Activated CD8-positive, alpha-beta memory T cell treated with anti-CD3 and anti-CD28 coated beads for 36 hours (primary cell): ENCODE measurements at regions not wholly inside any gene's neighbourhood (a gene's known extent, or its start where the extent isn't known, plus 50 kb on each side); places are given as distances from the start of the nearest gene placed in this dataset.

Experiments used
- CTCF ChIA-PET: fragments of 350-600 bp; sonication (Branson Sonifier 250); formaldehyde crosslinking; loops from one replicate; lab custom pipeline; 2021; ENCODE audit warnings: antibody characterized with exemption; lab: Charles Lee
- POLR2A ChIA-PET: fragments of 350-600 bp; sonication (Branson Sonifier 250); formaldehyde crosslinking; loops from one replicate; lab custom pipeline; 2021; ENCODE audit warnings: antibody characterized with exemption; lab: Charles Lee

GRCh38 chr14:99055816-99056215, 216.2 kb downstream of the BCL11B start:
- POLR2A ChIA-PET: no interaction called here
- CTCF ChIA-PET: interaction anchor here (0.6 to 1.9 kb wide), 2 partner anchors 211 to 216 kb away, joined by 4 to 5 read pairs; partner anchors contain the start of gene BCL11B

DNA sequence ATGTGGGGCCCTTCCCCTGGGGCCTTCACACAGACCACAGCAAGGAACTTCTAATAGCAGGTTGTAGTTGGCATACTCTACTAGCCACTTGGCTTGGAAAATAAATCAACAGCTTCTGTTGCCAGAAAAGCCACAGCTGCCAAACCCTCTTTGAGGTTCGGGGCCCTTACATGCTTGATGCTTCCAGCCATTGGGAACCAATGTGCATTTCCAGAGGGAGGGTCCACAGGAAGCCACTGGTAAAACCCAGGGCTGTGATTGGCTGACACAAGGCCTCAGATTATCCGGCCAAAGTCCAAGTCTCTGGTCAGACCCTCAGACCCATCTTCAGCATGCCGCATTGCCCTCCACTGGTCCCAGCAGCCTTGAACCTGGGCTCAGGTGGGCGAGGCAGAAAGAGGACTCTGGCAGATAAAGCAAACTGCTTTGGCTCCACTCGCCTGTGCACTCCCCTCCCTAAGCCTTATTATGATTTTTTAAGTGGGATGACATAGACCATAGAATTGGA, 214.4 kb downstream of the BCL11B start:
- ChIA-PET CTCF (no interaction called here), POLR2A (no interaction called here)

GRCh38 chr14:99058542-99058941, 213.5 kb downstream of the BCL11B start:
- ChIA-PET POLR2A (no interaction called here), CTCF (no interaction called here)

GRCh38 chr14:99062216-99062615, 209.8 kb downstream of the BCL11B start:
- ChIA-PET POLR2A (no interaction called here), CTCF (no interaction called here)

GRCh38 chr14:99062772-99063418, 209.1 kb downstream of the BCL11B start:
- ChIA-PET POLR2A (no interaction called here), CTCF (no interaction called here)

DNA sequence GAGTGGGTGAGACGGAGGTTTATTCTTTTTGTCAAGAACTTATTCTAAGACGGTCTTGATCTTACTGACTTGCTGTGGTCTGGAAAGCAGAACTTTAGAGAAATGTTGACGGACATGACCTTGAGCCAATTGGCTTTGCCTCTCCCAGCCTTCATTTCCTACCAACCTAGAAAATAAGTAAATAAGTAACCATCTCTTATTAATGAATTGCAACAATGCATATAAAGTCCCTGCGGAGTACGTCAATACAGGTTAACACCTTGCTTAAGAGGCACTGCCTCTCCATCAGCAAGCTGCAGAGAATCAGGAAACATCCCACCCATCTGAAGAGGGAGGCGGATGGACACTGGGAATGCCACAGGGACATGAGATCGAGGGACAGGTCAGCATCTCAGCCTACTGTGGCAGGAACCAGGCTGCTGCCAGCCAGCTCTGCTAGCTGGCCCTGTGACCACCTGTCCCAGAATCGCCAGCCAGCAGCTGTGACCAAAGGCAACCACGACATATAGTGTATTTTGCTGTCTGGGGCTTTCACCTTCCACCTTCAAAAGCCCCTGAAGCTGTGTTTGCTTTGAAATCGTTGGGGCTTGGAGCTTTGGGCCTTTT, 208.3 kb downstream of the BCL11B start:
- ChIA-PET CTCF (interaction anchor here (0.5 kb wide), 1 partner anchor 14 kb away, joined by 3 read pairs; no protein-coding TSS in a partner anchor), POLR2A (no interaction called here)

DNA sequence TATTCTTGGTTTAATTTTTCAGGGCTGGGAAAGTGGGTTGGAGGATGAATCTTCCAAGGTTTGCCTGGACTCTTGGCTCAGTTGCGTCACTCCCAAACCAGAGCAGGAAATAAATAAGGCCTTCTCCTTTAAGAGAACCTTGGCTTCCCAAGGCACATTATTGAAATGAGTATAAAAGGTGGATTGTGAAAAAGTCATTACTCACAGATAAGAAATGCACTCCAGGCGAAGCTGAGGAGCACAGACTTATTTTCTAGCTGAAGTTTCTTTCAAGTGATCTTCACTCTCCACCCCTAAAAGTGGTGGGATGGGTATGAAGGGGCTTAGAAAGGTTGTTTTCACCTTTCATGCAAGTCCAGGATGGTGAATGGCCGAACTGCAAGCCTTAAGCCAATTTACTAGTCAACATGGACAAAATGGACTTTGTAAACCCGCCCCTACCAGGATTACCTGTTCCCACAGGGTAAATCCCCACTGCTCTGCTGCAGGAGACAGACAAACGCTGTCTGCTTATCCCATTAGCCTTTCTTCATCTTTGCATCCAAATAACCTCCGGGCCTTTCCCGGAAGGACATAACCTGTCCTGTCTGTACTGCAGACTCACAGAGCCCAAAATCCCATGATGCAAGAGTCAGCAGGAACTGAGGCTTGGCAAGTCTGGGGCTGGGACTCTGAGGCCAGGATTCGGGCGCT, 207.6 kb downstream of the BCL11B start:
- ChIA-PET POLR2A (no interaction called here), CTCF (interaction anchor here (0.5 kb wide), 1 partner anchor 15 kb away, joined by 3 read pairs; no protein-coding TSS in a partner anchor)

DNA sequence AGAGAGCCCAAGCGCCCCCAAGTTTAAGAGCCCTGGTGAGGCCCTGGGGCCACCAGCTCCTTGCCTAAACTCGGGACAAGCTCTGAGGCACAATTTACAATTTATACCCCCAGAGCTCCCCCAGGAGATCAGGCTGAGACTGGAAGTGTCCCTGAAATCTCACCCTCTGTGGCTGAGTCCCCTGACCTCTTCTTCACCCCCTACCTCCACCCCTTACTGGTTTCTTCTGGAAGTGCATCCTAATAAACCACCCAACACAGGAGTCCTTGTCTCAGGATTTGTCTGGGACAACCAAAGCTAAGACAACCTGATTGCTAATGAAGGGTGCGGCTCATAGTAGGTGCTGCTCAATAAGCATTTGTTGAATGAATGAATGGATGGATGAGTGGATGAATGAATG, 206.4 kb downstream of the BCL11B start:
- CTCF ChIA-PET: no interaction called here
- POLR2A ChIA-PET: no interaction called here

- POLR2A ChIA-PET: no interaction called here
- CTCF ChIA-PET: no interaction called here
These were observed 205.6 kb downstream of the BCL11B start for GRCh38 chr14:99066378-99066777.

DNA sequence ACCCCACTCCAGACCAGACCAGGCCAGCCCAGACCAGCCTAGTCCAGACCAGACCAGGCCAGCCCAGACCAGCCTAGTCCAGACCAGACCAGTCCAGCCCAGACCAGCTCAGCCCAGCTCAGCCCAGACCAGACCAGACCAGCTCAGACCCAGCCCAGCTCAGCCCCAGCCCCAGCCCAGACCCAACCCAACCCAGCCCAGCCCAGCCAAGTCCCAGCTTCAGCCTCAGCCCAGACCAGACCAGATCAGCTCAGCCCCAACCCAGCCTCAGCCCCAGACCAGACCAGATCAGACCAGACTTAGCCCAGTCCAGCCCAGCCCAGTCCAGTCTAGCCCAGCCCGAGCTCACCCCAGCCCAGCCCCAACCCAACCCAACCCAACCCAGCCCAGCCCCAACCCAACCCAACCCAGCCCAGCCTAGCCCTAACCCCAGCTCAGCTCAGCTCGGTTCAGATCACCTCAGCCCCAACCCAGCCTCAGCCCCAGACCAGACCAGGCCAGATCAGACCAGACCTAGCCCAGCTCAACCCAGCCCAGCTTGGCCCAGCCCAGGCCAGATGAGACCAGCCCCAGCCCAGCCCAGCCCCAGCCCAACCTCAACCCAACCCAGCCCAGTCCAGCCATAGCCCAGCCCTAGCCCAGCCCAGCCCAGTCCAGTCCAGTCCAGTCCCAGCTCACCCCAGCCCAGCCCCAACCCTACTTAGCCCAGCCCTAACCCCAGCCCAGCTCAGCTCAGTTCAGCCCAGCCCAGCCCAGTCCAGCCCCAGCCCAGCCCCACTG, 204.7 kb downstream of the BCL11B start:
- ChIA-PET CTCF (no interaction called here), POLR2A (no interaction called here)

DNA sequence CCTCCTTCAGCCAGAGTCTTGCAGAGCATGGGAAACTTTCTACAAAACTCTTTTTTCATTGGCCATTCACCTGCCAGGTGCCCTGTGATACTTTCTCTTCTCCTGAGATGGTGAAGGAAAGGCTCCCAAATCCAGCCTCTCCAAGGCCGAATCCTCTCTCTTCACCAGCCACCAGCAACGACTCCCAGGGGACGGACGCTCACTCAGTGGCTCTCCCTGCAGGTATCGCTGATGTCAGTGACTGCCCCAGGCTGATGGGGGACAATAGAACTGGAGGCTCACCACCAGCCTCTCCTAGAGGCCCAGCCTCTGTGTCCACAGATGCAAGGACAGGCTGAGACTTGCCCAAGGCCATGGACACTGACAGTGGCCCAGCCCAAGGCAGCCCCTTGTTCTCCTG, 204.1 kb downstream of the BCL11B start:
- POLR2A ChIA-PET: no interaction called here
- CTCF ChIA-PET: no interaction called here

DNA sequence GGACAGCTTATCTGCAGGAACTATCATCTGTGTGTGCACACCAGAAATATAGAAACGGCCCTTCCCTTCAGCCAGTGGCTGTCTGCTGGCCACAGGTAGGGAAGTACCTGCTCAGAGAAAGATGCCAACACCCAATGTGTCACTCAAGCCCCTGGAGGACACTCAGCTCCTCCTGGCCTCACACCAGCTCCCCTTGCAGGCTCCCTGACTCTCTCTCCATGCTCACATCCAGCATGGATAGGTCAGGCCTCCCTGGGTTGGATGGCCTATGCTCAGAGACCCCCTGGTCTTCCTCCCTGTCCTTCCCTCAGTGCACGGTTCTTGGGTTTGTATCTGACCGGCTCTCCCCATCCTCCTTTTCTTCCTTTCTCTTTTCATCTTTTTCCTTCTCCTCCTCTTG, 202.1 kb downstream of the BCL11B start:
- ChIA-PET POLR2A (no interaction called here), CTCF (no interaction called here)

- CTCF ChIA-PET: no interaction called here
- POLR2A ChIA-PET: no interaction called here
These were observed 199.6 kb downstream of the BCL11B start for GRCh38 chr14:99072433-99072832.

DNA sequence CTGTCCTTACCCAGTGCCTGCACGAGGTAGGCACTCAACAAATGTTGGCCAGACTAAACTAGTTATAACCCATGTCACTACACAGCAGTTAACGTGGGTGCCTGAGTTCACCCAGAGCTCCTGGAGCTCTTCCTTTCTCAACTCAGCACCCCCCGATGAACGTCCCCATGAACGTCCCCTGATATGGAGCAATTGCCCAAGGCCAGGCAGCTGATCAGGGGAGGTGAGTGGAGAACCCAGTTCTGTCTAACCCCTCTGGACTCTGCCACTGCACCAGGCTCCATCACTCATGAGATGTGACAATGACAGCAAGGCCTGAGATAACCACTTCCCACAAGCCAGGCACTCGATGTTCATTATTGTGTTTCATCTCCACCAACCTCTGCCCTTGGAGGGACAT, 199.0 kb downstream of the BCL11B start:
- CTCF ChIA-PET: no interaction called here
- POLR2A ChIA-PET: no interaction called here

DNA sequence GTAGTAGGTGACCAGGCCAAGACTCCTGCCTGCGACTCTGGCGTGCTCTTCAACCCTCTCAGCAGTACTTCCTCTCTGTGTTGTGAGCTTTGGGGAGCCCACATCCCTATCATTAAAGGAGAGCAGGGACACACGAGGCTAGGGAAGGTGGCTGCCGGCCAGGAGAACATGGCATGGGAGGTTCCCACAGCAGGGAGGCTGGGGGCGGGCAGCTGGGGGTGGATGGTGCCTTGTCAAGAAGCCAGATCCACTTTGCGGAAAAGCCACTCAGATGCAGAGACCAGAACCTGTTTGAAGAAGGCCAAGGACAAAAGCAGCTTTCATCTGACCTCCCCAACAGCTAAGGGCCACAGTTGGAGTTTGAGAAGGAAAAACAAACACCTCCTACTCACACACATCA, 198.6 kb downstream of the BCL11B start:
- POLR2A ChIA-PET: no interaction called here
- CTCF ChIA-PET: no interaction called here

GRCh38 chr14:99075061-99075460, 196.9 kb downstream of the BCL11B start:
- POLR2A ChIA-PET: no interaction called here
- CTCF ChIA-PET: no interaction called here

- CTCF ChIA-PET: no interaction called here
- POLR2A ChIA-PET: no interaction called here
These were observed 196.1 kb downstream of the BCL11B start for GRCh38 chr14:99075771-99076375.

DNA sequence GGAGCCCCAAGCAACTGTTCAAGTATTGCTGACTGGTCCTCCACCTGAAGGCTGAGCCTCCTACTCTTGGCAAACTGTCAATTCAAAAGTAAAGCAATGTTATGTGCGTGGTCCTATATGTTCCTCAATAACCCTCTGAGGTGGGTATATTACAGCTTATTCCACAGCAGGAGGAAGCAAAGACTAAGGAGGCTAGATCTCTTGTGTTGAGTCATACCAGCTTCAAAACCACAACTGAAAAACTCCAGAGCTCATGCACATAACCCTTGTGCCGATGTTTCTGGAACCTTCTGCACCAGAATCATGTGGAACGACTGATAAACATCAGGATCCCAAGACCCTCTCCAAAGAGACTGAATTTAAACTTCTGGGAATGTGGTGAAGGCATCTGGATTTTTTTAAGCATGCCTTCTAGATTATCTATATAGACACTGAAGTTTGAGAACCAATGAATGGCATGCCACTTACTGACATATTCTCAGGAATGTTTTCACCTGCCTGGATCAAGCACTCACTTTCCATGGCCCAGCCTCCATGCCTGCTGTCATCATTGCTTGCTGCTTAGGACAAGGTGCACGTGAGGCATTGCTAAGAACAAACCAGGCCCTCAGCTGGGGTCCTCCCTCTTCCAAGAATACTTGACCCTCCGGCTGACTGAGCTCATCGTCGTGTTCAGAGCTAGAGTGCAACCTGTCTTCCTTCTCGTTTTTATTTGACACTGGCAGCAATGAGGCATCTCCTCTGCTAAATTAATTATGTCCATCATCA, 194.7 kb downstream of the BCL11B start:
- POLR2A ChIA-PET: no interaction called here
- CTCF ChIA-PET: no interaction called here

DNA sequence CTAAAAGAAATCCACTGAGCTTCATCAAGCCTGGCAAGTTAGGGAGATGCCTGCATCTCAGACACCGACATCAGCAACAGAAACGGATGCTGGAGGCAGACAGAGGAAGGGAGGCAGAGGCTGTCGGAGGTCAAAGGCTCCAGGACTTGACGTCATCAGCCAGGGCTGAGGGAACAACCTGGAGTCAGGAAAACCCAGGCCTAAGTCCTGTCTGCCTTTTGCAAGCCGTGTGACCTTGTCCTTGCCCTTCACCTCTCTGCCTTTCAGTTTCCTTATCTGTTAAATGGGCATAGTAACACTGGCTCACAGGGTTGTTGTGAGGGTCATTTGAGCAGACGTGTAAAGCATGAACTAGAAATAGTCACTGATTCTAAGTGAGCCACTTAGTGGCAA, 194.2 kb downstream of the BCL11B start:
- POLR2A ChIA-PET: no interaction called here
- CTCF ChIA-PET: no interaction called here
